NOMO-1 treated with DMSO at 0.1 percent for 48 hours (cell line): ENCODE measurements at regions not wholly inside any gene's neighbourhood (a gene's known extent, or its start where the extent isn't known, plus 50 kb on each side); places are given as distances from the start of the nearest gene placed in this dataset.

Experiments
- DNase-seq: peaks from one replicate; lab custom pipeline; 2025; ENCODE audit not compliant: unreplicated experiment; lab: John Stamatoyannopoulos, UW

GRCh38 chr4:132506568-132506967 lies 642.5 kb upstream of the PCDH10 start:
- no peak for DNase-seq

GRCh38 chr4:132513491-132513890 lies 635.6 kb upstream of the PCDH10 start:
- no peak for DNase-seq

- no peak for DNase-seq
These were observed 622.4 kb upstream of the PCDH10 start for GRCh38 chr4:132526652-132527051.

- DNase-seq, result no peak
These were observed 621.3 kb upstream of the PCDH10 start for GRCh38 chr4:132527817-132528216.

- DNase-seq, result no peak
These were observed 618.2 kb upstream of the PCDH10 start for GRCh38 chr4:132530861-132531260.

- DNase-seq, result no peak
These were observed 608.8 kb upstream of the PCDH10 start for GRCh38 chr4:132540268-132540667.

GRCh38 chr4:132540797-132541196 lies 608.3 kb upstream of the PCDH10 start:
- DNase-seq, result no peak

- DNase-seq, result no peak
These were observed 606.9 kb upstream of the PCDH10 start for GRCh38 chr4:132542228-132542627.

GRCh38 chr4:132548463-132548862 lies 600.6 kb upstream of the PCDH10 start:
- DNase-seq, result no peak

GRCh38 chr4:132556316-132556715 lies 592.8 kb upstream of the PCDH10 start:
- DNase-seq, result no peak

- DNase-seq, result no peak
These were observed 591.4 kb upstream of the PCDH10 start for GRCh38 chr4:132557660-132558059.

GRCh38 chr4:132564920-132565319 lies 584.2 kb upstream of the PCDH10 start:
- no peak for DNase-seq

- DNase-seq, result no peak
These were observed 583.6 kb upstream of the PCDH10 start for GRCh38 chr4:132565542-132565941.

- DNase-seq, result no peak
These were observed 576.9 kb upstream of the PCDH10 start for GRCh38 chr4:132572210-132572609.

- no peak for DNase-seq
These were observed 561.5 kb upstream of the PCDH10 start for GRCh38 chr4:132587626-132588025.

- DNase-seq, result no peak
These were observed 556.8 kb upstream of the PCDH10 start for GRCh38 chr4:132592340-132592739.

GRCh38 chr4:132592850-132593249 lies 556.2 kb upstream of the PCDH10 start:
- no peak for DNase-seq

GRCh38 chr4:132593717-132594400 lies 555.2 kb upstream of the PCDH10 start:
- DNase-seq, result no peak

GRCh38 chr4:132596186-132596585 lies 552.9 kb upstream of the PCDH10 start:
- DNase-seq, result no peak

- DNase-seq, result no peak
These were observed 543.5 kb upstream of the PCDH10 start for GRCh38 chr4:132605551-132605950.

GRCh38 chr4:132614682-132615081 lies 534.4 kb upstream of the PCDH10 start:
- no peak for DNase-seq

GRCh38 chr4:132619968-132620367 lies 529.1 kb upstream of the PCDH10 start:
- no peak for DNase-seq
